ENCODE measurements at regions not wholly inside any gene's neighbourhood (a gene's known extent, or its start where the extent isn't known, plus 50 kb on each side); places are given as distances from the start of the nearest gene placed in this dataset.
"Not testable (repeated sequence)": the region's sequence is repeated elsewhere in the genome, so short reads cannot be mapped to it uniquely, and the experiment has no call there.

GRCh38 chr3:75312469-75312868 is 351.7 kb upstream of the FRG2C start:
- DNase-seq (ENCODE audit: low read depth): not testable (repeated sequence)

- DNase-seq (ENCODE audit: low read depth): not testable (repeated sequence)
These were observed 344.4 kb upstream of the FRG2C start for GRCh38 chr3:75319776-75320175.

- no peak for DNase-seq (ENCODE audit: low read depth)
These were observed 343.8 kb upstream of the FRG2C start for GRCh38 chr3:75320369-75320768.

GRCh38 chr3:75321060-75321459 is 343.1 kb upstream of the FRG2C start:
- no peak for DNase-seq (ENCODE audit: low read depth)

GRCh38 chr3:75323936-75324335 is 340.2 kb upstream of the FRG2C start:
- DNase-seq (ENCODE audit: low read depth): not testable (repeated sequence)

- no peak for DNase-seq (ENCODE audit: low read depth)
These were observed 338.4 kb upstream of the FRG2C start for GRCh38 chr3:75325716-75326115.

- no peak for DNase-seq (ENCODE audit: low read depth)
These were observed 336.7 kb upstream of the FRG2C start for GRCh38 chr3:75327453-75327852.

GRCh38 chr3:75329476-75330097 is 334.5 kb upstream of the FRG2C start:
- no peak for DNase-seq (ENCODE audit: low read depth)

- DNase-seq (ENCODE audit: low read depth): not testable (repeated sequence)
These were observed 333.7 kb upstream of the FRG2C start for GRCh38 chr3:75330446-75330845.

GRCh38 chr3:75332090-75332489 is 332.0 kb upstream of the FRG2C start:
- not testable (repeated sequence) for DNase-seq (ENCODE audit: low read depth)

- no peak for DNase-seq (ENCODE audit: low read depth)
These were observed 331.3 kb upstream of the FRG2C start for GRCh38 chr3:75332794-75333193.

- no peak for DNase-seq (ENCODE audit: low read depth)
These were observed 329.8 kb upstream of the FRG2C start for GRCh38 chr3:75334299-75334698.

- DNase-seq (ENCODE audit: low read depth): no peak
These were observed 326.8 kb upstream of the FRG2C start for GRCh38 chr3:75337226-75337900.

GRCh38 chr3:75338342-75338741 is 325.8 kb upstream of the FRG2C start:
- no peak for DNase-seq (ENCODE audit: low read depth)

GRCh38 chr3:75341324-75342067 is 322.6 kb upstream of the FRG2C start:
- DNase-seq (ENCODE audit: low read depth): no peak

- DNase-seq (ENCODE audit: low read depth): no peak
These were observed 321.7 kb upstream of the FRG2C start for GRCh38 chr3:75342425-75342824.

GRCh38 chr3:75350536-75350935 is 313.6 kb upstream of the FRG2C start:
- DNase-seq (ENCODE audit: low read depth): not testable (repeated sequence)

- not testable (repeated sequence) for DNase-seq (ENCODE audit: low read depth)
These were observed 301.9 kb upstream of the FRG2C start for GRCh38 chr3:75362086-75362784.

GRCh38 chr3:75372964-75373363 is 291.2 kb upstream of the FRG2C start:
- DNase-seq (ENCODE audit: low read depth): not testable (repeated sequence)

GRCh38 chr3:75379840-75380239 is 284.3 kb upstream of the FRG2C start:
- not testable (repeated sequence) for DNase-seq (ENCODE audit: low read depth)

- DNase-seq (ENCODE audit: low read depth): no peak
These were observed 283.8 kb upstream of the FRG2C start for GRCh38 chr3:75380276-75380771.

GRCh38 chr3:75384016-75384415 is 280.1 kb upstream of the FRG2C start:
- not testable (repeated sequence) for DNase-seq (ENCODE audit: low read depth)

Measured in HT1080 (cell line).